Panc1 (cell line): ENCODE measurements at regions not wholly inside any gene's neighbourhood (a gene's known extent, or its start where the extent isn't known, plus 50 kb on each side); places are given as distances from the start of the nearest gene placed in this dataset.

Experiments
- POLR2AphosphoS5 ChIP-seq: IDR thresholded peaks from 2 replicates; pipeline ENCODE4 v1.6.1; 2012; ENCODE audit warnings: mild to moderate bottlenecking, low read depth, low read length, moderate library complexity
- TCF7L2 ChIP-seq: IDR thresholded peaks from 2 replicates; pipeline ENCODE4 v1.6.1; 2011; ENCODE audit warnings: mild to moderate bottlenecking, low read depth, low read length, inconsistent platforms
- TF ChIP-seq, protein P1 (sequence below): fragments of 450-650 bp; IDR thresholded peaks from 2 replicates; pipeline ENCODE4 v1.5.1; 2017; ENCODE audit warnings: mild to moderate bottlenecking

DNA sequence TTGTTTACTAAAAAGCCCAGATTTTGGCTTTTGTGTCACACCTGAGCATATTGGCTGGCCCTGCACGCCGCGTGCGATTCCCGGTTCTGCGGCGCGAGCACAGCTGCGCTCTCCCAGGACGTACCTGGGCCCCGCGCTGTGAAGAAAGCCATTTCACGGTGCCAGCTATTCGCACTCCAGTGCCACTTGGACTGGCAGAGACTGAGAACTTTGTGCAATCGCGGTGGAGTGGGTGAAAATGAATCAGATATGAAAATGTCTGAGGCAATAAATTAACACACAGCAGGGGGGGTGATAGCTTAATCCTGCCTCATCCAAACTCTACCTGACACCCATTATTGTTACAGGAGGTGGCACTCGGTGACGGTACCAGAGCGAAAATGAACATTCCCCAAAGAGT lies 330.1 kb upstream of the MGMT start:
- TF ChIP-seq, protein P1, sequence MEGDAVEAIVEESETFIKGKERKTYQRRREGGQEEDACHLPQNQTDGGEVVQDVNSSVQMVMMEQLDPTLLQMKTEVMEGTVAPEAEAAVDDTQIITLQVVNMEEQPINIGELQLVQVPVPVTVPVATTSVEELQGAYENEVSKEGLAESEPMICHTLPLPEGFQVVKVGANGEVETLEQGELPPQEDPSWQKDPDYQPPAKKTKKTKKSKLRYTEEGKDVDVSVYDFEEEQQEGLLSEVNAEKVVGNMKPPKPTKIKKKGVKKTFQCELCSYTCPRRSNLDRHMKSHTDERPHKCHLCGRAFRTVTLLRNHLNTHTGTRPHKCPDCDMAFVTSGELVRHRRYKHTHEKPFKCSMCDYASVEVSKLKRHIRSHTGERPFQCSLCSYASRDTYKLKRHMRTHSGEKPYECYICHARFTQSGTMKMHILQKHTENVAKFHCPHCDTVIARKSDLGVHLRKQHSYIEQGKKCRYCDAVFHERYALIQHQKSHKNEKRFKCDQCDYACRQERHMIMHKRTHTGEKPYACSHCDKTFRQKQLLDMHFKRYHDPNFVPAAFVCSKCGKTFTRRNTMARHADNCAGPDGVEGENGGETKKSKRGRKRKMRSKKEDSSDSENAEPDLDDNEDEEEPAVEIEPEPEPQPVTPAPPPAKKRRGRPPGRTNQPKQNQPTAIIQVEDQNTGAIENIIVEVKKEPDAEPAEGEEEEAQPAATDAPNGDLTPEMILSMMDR: no peak
- TF ChIP-seq TCF7L2 (no peak), POLR2AphosphoS5 (no peak)
